H9 (cell line): ENCODE measurements at regions not wholly inside any gene's neighbourhood (a gene's known extent, or its start where the extent isn't known, plus 50 kb on each side); places are given as distances from the start of the nearest gene placed in this dataset.

Experiments
- DNase-seq: peaks from one replicate; pipeline ENCODE4 v3.0.0-alpha.2; 2017
- H2AFZ ChIP-seq: one replicate; pipeline ENCODE4 v1.6.1; 2013; ENCODE audit warnings: mild to moderate bottlenecking, low read length, control low read depth, moderate library complexity
- H2AK5ac ChIP-seq: 2 replicates; pipeline ENCODE4 v1.6.1; 2013; ENCODE audit warnings: low read length, control low read depth, mixed read lengths; ENCODE audit not compliant: insufficient read length
- H2BK120ac ChIP-seq: one replicate; pipeline ENCODE4 v1.6.1; 2013; ENCODE audit warnings: low read depth, mild to moderate bottlenecking, low read length, control low read depth, inconsistent platforms; ENCODE audit not compliant: poor library complexity, severe bottlenecking
- H2BK12ac ChIP-seq: 2 replicates; pipeline ENCODE4 v1.6.1; 2013; ENCODE audit warnings: low read length, control low read depth, mixed read lengths, low read depth; ENCODE audit not compliant: insufficient read length
- H2BK15ac ChIP-seq: 2 replicates; pipeline ENCODE4 v1.6.1; 2013; ENCODE audit warnings: low read depth, low read length, control low read depth
- H2BK20ac ChIP-seq: one replicate; pipeline ENCODE4 v1.6.1; 2013; ENCODE audit warnings: low read depth, mild to moderate bottlenecking, low read length, control low read depth, inconsistent platforms; ENCODE audit not compliant: poor library complexity, severe bottlenecking
- H2BK5ac ChIP-seq: 2 replicates; pipeline ENCODE4 v1.6.1; 2013; ENCODE audit warnings: low read length, control low read depth, mixed read lengths; ENCODE audit not compliant: insufficient read length
- H3K14ac ChIP-seq: 2 replicates; pipeline ENCODE4 v1.6.1; 2013; ENCODE audit warnings: low read length, control low read depth; ENCODE audit not compliant: insufficient read depth
- H3K18ac ChIP-seq: 2 replicates; pipeline ENCODE4 v1.6.1; 2013; ENCODE audit warnings: low read depth, mild to moderate bottlenecking, mixed read lengths, low read length, control low read depth; ENCODE audit not compliant: insufficient read length
- H3K23ac ChIP-seq: 2 replicates; pipeline ENCODE4 v1.6.1; 2013; ENCODE audit warnings: low read length, control low read depth, mixed read lengths, low read depth; ENCODE audit not compliant: insufficient read length
- H3K23me2 ChIP-seq: 2 replicates; pipeline ENCODE4 v1.6.1; 2013; ENCODE audit warnings: low read depth, mild to moderate bottlenecking, mixed read lengths, low read length, control low read depth; ENCODE audit not compliant: insufficient read length, poor library complexity, severe bottlenecking
- H3K27ac ChIP-seq: 2 replicates; pipeline ENCODE4 v1.5.1; 2013; ENCODE audit warnings: low read length, control low read depth, mixed read lengths, low read depth; ENCODE audit not compliant: insufficient read length
- H3K27me3 ChIP-seq: 2 replicates; pipeline ENCODE4 v1.6.1; 2013; ENCODE audit warnings: low read length, control low read depth, inconsistent platforms; ENCODE audit not compliant: insufficient read depth
- H3K4ac ChIP-seq: 2 replicates; pipeline ENCODE4 v1.6.1; 2013; ENCODE audit warnings: low read depth, mild to moderate bottlenecking, control low read depth, inconsistent platforms, low read length, moderate library complexity
- H3K4me1 ChIP-seq: 2 replicates; pipeline ENCODE4 v1.6.1; 2013; ENCODE audit warnings: low read length, control low read depth, inconsistent platforms; ENCODE audit not compliant: insufficient read depth
- H3K4me2 ChIP-seq: 2 replicates; pipeline ENCODE4 v1.6.1; 2013; ENCODE audit warnings: low read length, control low read depth, mixed read lengths; ENCODE audit not compliant: insufficient read length, insufficient read depth
- H3K56ac ChIP-seq: 2 replicates; pipeline ENCODE4 v1.6.1; 2013; ENCODE audit warnings: low read depth, mild to moderate bottlenecking, mixed read lengths, low read length, control low read depth; ENCODE audit not compliant: insufficient read length
- H3K79me1 ChIP-seq: 2 replicates; pipeline ENCODE4 v1.6.1; 2013; ENCODE audit warnings: low read depth, mild to moderate bottlenecking, moderate library complexity, low read length, control low read depth, inconsistent platforms; ENCODE audit not compliant: insufficient read depth, poor library complexity, severe bottlenecking
- H3K79me2 ChIP-seq: 2 replicates; pipeline ENCODE4 v1.6.1; 2013; ENCODE audit warnings: low read length, control low read depth, inconsistent platforms; ENCODE audit not compliant: insufficient read depth
- H3K9ac ChIP-seq: 2 replicates; pipeline ENCODE4 v1.6.1; 2013; ENCODE audit warnings: low read length, control low read depth, mixed read lengths; ENCODE audit not compliant: insufficient read length; ENCODE audit errors: extremely low read depth
- H3K9me3 ChIP-seq: one replicate; pipeline ENCODE4 v1.6.1; 2013; ENCODE audit warnings: low read depth, low read length, inconsistent platforms; ENCODE audit not compliant: control insufficient read depth
- H3T11ph ChIP-seq: one replicate; pipeline ENCODE4 v1.6.1; 2013; ENCODE audit warnings: mild to moderate bottlenecking, low read length, control low read depth, inconsistent platforms
- H4K20me1 ChIP-seq: one replicate; pipeline ENCODE4 v1.6.1; 2013; ENCODE audit not compliant: control insufficient read depth, insufficient read length, insufficient read depth
- H4K5ac ChIP-seq: 2 replicates; pipeline ENCODE4 v1.6.1; 2013; ENCODE audit warnings: low read depth, mild to moderate bottlenecking, mixed read lengths, low read length, control low read depth; ENCODE audit not compliant: insufficient read length
- H4K8ac ChIP-seq: replicated peaks from 2 replicates; pipeline ENCODE4 v1.6.1; 2013; ENCODE audit warnings: low read length, control low read depth, mixed read lengths, low read depth; ENCODE audit not compliant: insufficient read length
- H4K91ac ChIP-seq: 2 replicates; pipeline ENCODE4 v1.6.1; 2013; ENCODE audit warnings: low read depth, mild to moderate bottlenecking, moderate library complexity, mixed read lengths, low read length, control low read depth; ENCODE audit not compliant: insufficient read length
- H3K27ac Mint-ChIP-seq, 3 experiments: 2 replicates in 2 of 3; 3 replicates in 1 of 3; pipeline ENCODE4 v1.8.0; 2020 to 2021; ENCODE audit warnings: mixed read lengths in 3 of 3, mild to moderate bottlenecking in 1 of 3, moderate library complexity in 1 of 3
- H3K27me3 Mint-ChIP-seq: 2 replicates; pipeline ENCODE4 v1.8.0; 2021; ENCODE audit warnings: low read depth, mild to moderate bottlenecking, moderate library complexity, mixed read lengths
- H3K36me3 Mint-ChIP-seq, 3 experiments: 2 replicates in 2 of 3; 3 replicates in 1 of 3; pipeline ENCODE4 v1.8.0; 2020 to 2021; ENCODE audit warnings: low read depth in 3 of 3, mixed read lengths in 3 of 3; ENCODE audit not compliant: insufficient read depth in 1 of 3
- H3K4me1 Mint-ChIP-seq, 2 experiments: 2 replicates each; pipeline ENCODE4 v1.8.0; 2020; ENCODE audit warnings: mixed read lengths in 2 of 2
- H3K4me3 Mint-ChIP-seq, 2 experiments: 2 replicates in 1 of 2; 3 replicates in 1 of 2; pipeline ENCODE4 v1.8.0; 2020 to 2021; ENCODE audit warnings: mild to moderate bottlenecking in 2 of 2, mixed read lengths in 2 of 2, moderate library complexity in 1 of 2
- H3K9me3 Mint-ChIP-seq, 2 experiments: 2 replicates in 1 of 2; 3 replicates in 1 of 2; pipeline ENCODE4 v1.8.0; 2020; ENCODE audit warnings: mild to moderate bottlenecking in 2 of 2, mixed read lengths in 2 of 2, moderate library complexity in 1 of 2
- CTCF ChIP-seq: fragments of 200-600 bp; sonication (generic); conservative IDR thresholded peaks from 3 replicates; pipeline ENCODE4 v1.8.0; 2021; ENCODE audit warnings: antibody characterized with exemption, mild to moderate bottlenecking
- WGBS: extraction: QIAGEN DNeasy Blood & Tissue Kit; methylation state at CpG from one replicate; pipeline ENCODE4 v1.1.7; 2013; ENCODE audit warnings: missing lambda C conversion rate, low lambda C conversion rate, mixed read lengths; ENCODE audit not compliant: insufficient read length; ENCODE audit errors: extremely low coverage; 5-methylcytosine and 5-hydroxymethylcytosine counted together

- Histone ChIP-seq H4K20me1 (no peaks in the 10 kb centered on the region), H3K4me2 (no peak overlapping the region), H3K18ac (no peak overlapping the region), H3K4ac (no peak overlapping the region), H3K27me3 (no peaks in the 10 kb centered on the region), H2BK20ac (no peak overlapping the region), H4K5ac (no peak overlapping the region), H2BK5ac (no peak overlapping the region), H2BK12ac (no peak overlapping the region), H4K8ac (no peak overlapping the region), H2AFZ (no peak overlapping the region), H3K23ac (no peak overlapping the region), H4K91ac (no peak overlapping the region), H3K79me2 (no peaks in the 10 kb centered on the region), H2BK15ac (no peak overlapping the region), H2BK120ac (no peak overlapping the region), H2AK5ac (no peak overlapping the region), H3K56ac (no peak overlapping the region), H3K9me3 (no peaks in the 10 kb centered on the region), H3T11ph (no peak overlapping the region), H3K27ac (no peak overlapping the region), H3K9ac (no peak overlapping the region), H3K23me2 (no peaks in the 10 kb centered on the region), H3K14ac (no peak overlapping the region), H3K4me1 (no peaks in the 10 kb centered on the region), H3K79me1 (no peaks in the 10 kb centered on the region)
- no peak overlapping the region for H3K27ac Mint-ChIP-seq
- no peaks in the 10 kb centered on the region for H3K27me3 Mint-ChIP-seq
- DNase-seq: no peak
- WGBS: no CpG with 5 or more reads among the region's 2 CpGs
- no peak overlapping the region for H3K4me3 Mint-ChIP-seq
- no peaks in the 10 kb centered on the region for H3K4me1 Mint-ChIP-seq
- no peaks in the 10 kb centered on the region for H3K9me3 Mint-ChIP-seq
- H3K36me3 Mint-ChIP-seq: no peaks in the 10 kb centered on the region
- peak; percentile 60 for TF ChIP-seq CTCF
Observed at GRCh38 chr2:53018825-53019425, 748.7 kb upstream of the CHAC2 start.
